ENCODE measurements at regions not wholly inside any gene's neighbourhood (a gene's known extent, or its start where the extent isn't known, plus 50 kb on each side); places are given as distances from the start of the nearest gene placed in this dataset.
A peak's percentile ranks its signal among the peaks of the same experiment; 100 is the strongest.

DNA sequence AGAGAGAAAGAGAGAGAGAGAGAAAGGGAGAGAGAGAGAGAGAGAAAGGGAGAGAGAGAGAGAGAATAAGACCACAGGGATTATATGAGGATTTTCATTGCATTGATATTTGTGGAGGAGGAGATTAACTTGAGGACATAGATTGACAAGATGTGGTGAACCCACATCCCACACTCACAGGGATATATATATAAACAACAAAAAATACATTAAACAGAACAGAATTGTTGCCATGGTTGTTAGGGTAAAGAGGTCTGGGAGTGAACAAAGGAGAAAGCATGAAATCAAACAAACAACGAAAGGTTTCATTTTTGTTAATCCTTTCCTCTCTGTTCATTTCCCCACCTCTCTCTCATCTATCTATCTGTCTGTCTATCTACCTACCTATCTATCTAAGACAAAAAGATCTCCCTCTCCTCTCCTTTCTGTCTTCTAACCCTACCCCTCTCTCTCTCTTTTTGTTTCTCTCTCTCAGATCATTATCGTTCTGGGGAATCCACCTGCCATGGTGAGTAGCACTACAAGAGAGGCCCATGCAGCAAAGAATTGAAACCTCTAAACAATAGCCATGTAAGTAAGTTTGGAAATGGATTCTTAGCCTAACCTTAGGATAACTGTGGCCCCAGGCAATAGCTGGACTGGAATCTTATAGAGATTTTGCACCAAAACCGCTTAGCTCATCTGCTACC, 280.9 kb downstream of the RAP2B start:
- Histone ChIP-seq H2AFZ (ENCODE audit: low read depth, low read length) (no peak overlapping the region), H3K4me2 (ENCODE audit: insufficient read depth, low read length) (no peak overlapping the region), H3K79me2 (ENCODE audit: insufficient read depth, low read length) (no peaks in the 10 kb centered on the region), H3K9ac (ENCODE audit: low read depth, low read length) (no peak overlapping the region), H4K20me1 (ENCODE audit: insufficient read depth, low read length) (no peaks in the 10 kb centered on the region), H3K27ac (ENCODE audit: low read length) (no peak overlapping the region), H3K9me3 (ENCODE audit: insufficient read depth, low read length, severe bottlenecking) (no peaks in the 10 kb centered on the region), H3K4me3 (ENCODE audit: low read depth in 1 of 2, low read length in 2 of 2) (no peak overlapping the region), H3K4me1 (ENCODE audit: insufficient read depth, low read length) (no peaks in the 10 kb centered on the region), H3K36me3 (ENCODE audit: insufficient read depth, low read length) (no peaks in the 10 kb centered on the region), H3K27me3 (ENCODE audit: insufficient read depth, low read length, poor library complexity) (no peaks in the 10 kb centered on the region)
- TF ChIP-seq, protein P1, sequence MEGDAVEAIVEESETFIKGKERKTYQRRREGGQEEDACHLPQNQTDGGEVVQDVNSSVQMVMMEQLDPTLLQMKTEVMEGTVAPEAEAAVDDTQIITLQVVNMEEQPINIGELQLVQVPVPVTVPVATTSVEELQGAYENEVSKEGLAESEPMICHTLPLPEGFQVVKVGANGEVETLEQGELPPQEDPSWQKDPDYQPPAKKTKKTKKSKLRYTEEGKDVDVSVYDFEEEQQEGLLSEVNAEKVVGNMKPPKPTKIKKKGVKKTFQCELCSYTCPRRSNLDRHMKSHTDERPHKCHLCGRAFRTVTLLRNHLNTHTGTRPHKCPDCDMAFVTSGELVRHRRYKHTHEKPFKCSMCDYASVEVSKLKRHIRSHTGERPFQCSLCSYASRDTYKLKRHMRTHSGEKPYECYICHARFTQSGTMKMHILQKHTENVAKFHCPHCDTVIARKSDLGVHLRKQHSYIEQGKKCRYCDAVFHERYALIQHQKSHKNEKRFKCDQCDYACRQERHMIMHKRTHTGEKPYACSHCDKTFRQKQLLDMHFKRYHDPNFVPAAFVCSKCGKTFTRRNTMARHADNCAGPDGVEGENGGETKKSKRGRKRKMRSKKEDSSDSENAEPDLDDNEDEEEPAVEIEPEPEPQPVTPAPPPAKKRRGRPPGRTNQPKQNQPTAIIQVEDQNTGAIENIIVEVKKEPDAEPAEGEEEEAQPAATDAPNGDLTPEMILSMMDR (IDR thresholded peaks at IDR 0.05; ENCODE audit: borderline replicate concordance, extremely low read depth, low read length, poor library complexity, severe bottlenecking) = no peak
- TF ChIP-seq EZH2 (IDR thresholded peaks at IDR 0.05; ENCODE audit: borderline replicate concordance, low read depth, low read length, severe bottlenecking) = no peak
- no peak for DNase-seq
- ATAC-seq (ENCODE audit: insufficient read depth, low read depth) = no peak

DNA sequence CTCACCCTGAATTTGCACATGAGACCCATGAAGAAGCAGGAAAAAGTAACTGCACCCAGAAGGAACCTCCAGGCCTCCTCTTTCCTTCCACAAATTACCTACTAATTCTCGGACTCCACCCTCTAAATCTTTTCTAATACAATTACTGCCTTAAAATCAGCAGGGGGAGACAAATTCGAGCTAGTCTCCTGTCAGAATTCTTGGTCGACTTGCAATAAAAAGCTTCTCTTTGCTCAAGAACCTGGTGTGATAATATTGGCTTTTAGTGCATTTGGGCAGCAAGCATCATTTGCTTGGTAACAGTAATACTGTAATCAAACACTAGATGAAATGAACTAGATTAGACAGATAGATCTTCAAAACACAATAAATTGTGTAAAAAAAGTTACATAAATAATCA, 281.9 kb downstream of the RAP2B start:
- Histone ChIP-seq H2AFZ (ENCODE audit: low read depth, low read length) (no peak overlapping the region), H3K4me2 (ENCODE audit: insufficient read depth, low read length) (no peak overlapping the region), H3K4me1 (ENCODE audit: insufficient read depth, low read length) (no peaks in the 10 kb centered on the region), H3K9me3 (ENCODE audit: insufficient read depth, low read length, severe bottlenecking) (no peaks in the 10 kb centered on the region), H3K9ac (ENCODE audit: low read depth, low read length) (no peak overlapping the region), H3K27me3 (ENCODE audit: insufficient read depth, low read length, poor library complexity) (no peaks in the 10 kb centered on the region), H3K4me3 (ENCODE audit: low read depth in 1 of 2, low read length in 2 of 2) (no peak overlapping the region), H3K27ac (ENCODE audit: low read length) (no peak overlapping the region), H3K79me2 (ENCODE audit: insufficient read depth, low read length) (no peaks in the 10 kb centered on the region), H3K36me3 (ENCODE audit: insufficient read depth, low read length) (no peaks in the 10 kb centered on the region), H4K20me1 (ENCODE audit: insufficient read depth, low read length) (no peaks in the 10 kb centered on the region)
- DNase-seq (no peak), ATAC-seq (ENCODE audit: insufficient read depth, low read depth) (no peak)
- TF ChIP-seq, protein P1 (IDR thresholded peaks at IDR 0.05; ENCODE audit: borderline replicate concordance, extremely low read depth, low read length, poor library complexity, severe bottlenecking) = peak; percentile 17
- no peak for TF ChIP-seq EZH2 (IDR thresholded peaks at IDR 0.05; ENCODE audit: borderline replicate concordance, low read depth, low read length, severe bottlenecking)

DNA sequence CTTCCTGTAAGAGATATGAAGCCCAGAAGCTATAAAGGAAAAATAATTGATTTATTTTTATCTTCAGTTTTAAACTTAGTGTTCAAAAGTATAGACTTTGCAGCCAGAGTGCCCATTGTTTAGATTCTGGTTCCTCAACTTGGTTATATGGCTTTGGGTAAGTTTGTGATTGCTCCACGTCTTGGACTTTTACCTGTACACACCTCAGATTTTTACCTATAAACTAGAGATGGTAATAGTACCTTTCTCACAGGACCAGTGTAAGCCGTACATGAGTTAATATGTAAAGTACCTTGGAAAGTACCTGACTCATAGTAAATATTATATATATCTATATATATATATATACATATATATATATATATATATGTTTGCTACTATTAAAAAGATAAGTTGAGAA, 283.8 kb downstream of the RAP2B start:
- no peak overlapping the region for H2AFZ ChIP-seq (ENCODE audit: low read depth, low read length)
- H3K4me1 ChIP-seq (ENCODE audit: insufficient read depth, low read length) = no peaks in the 10 kb centered on the region
- H3K9me3 ChIP-seq (ENCODE audit: insufficient read depth, low read length, severe bottlenecking) = no peaks in the 10 kb centered on the region
- H3K27ac ChIP-seq (ENCODE audit: low read length) = no peak overlapping the region
- H3K4me2 ChIP-seq (ENCODE audit: insufficient read depth, low read length) = no peak overlapping the region
- H3K79me2 ChIP-seq (ENCODE audit: insufficient read depth, low read length) = no peaks in the 10 kb centered on the region
- no peaks in the 10 kb centered on the region for H3K36me3 ChIP-seq (ENCODE audit: insufficient read depth, low read length)
- H3K4me3 ChIP-seq (ENCODE audit: low read depth in 1 of 2, low read length in 2 of 2) = no peak overlapping the region
- no peaks in the 10 kb centered on the region for H4K20me1 ChIP-seq (ENCODE audit: insufficient read depth, low read length)
- no peak for ATAC-seq (ENCODE audit: insufficient read depth, low read depth)
- no peaks in the 10 kb centered on the region for H3K27me3 ChIP-seq (ENCODE audit: insufficient read depth, low read length, poor library complexity)
- H3K9ac ChIP-seq (ENCODE audit: low read depth, low read length) = no peak overlapping the region
- TF ChIP-seq EZH2 (IDR thresholded peaks at IDR 0.05; ENCODE audit: borderline replicate concordance, low read depth, low read length, severe bottlenecking) = no peak
- TF ChIP-seq, protein P1 (IDR thresholded peaks at IDR 0.05; ENCODE audit: borderline replicate concordance, extremely low read depth, low read length, poor library complexity, severe bottlenecking) = no peak
- DNase-seq = no peak
